Esophagus muscularis mucosa (tissue), 3 donors: ENCODE measurements at regions not wholly inside any gene's neighbourhood (a gene's known extent, or its start where the extent isn't known, plus 50 kb on each side); places are given as distances from the start of the nearest gene placed in this dataset.

Source experiments
- POLR2AphosphoS5 ChIP-seq, 2 donors: sonication (generic); formaldehyde crosslinking; IDR thresholded peaks; one replicate each; pipeline ENCODE4 v1.6.1; 2017; ENCODE audit warnings: antibody characterized with exemption in 2 of 2
- TF ChIP-seq, protein P1 (sequence below), 3 experiments: fragments of 200-600 bp in 2 of 3; fragments of 450-650 bp in 1 of 3; sonication (generic) in 2 of 3; IDR thresholded peaks; one replicate each; pipeline ENCODE4 v1.5.1; 2017 to 2019; ENCODE audit warnings: antibody characterized with exemption in 3 of 3, mild to moderate bottlenecking in 2 of 3, moderate library complexity in 1 of 3

DNA sequence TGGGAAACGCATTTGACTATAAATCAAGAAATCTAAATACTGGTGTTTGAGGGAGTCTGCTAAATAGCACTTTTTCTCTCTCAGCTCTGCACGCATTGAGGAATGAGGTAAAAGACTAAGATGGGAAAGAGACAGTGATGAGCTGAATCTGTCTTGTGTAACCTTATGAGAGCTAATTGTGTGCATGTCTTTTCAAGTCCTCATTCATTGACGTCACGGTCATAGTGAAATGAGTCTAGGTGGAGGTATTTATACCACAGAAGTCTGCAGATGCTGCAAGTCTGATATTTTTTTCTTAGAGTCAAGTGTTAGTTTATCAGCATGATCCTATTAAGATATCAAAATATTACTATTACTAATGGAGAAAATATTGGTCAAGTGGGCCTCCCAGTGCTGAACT, 361.5 kb upstream of the HS3ST1 start:
- TF ChIP-seq, protein P1, sequence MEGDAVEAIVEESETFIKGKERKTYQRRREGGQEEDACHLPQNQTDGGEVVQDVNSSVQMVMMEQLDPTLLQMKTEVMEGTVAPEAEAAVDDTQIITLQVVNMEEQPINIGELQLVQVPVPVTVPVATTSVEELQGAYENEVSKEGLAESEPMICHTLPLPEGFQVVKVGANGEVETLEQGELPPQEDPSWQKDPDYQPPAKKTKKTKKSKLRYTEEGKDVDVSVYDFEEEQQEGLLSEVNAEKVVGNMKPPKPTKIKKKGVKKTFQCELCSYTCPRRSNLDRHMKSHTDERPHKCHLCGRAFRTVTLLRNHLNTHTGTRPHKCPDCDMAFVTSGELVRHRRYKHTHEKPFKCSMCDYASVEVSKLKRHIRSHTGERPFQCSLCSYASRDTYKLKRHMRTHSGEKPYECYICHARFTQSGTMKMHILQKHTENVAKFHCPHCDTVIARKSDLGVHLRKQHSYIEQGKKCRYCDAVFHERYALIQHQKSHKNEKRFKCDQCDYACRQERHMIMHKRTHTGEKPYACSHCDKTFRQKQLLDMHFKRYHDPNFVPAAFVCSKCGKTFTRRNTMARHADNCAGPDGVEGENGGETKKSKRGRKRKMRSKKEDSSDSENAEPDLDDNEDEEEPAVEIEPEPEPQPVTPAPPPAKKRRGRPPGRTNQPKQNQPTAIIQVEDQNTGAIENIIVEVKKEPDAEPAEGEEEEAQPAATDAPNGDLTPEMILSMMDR (IDR thresholded peaks at IDR 0.05), result no peak
- no peak for TF ChIP-seq POLR2AphosphoS5 (IDR thresholded peaks at IDR 0.05)
